ENCODE measurements at regions not wholly inside any gene's neighbourhood (a gene's known extent, or its start where the extent isn't known, plus 50 kb on each side); places are given as distances from the start of the nearest gene placed in this dataset.
A peak's percentile ranks its signal among the peaks of the same experiment; 100 is the strongest.
"Not testable (repeated sequence)": the region's sequence is repeated elsewhere in the genome, so short reads cannot be mapped to it uniquely, and the experiment has no call there.

GRCh38 chr2:175418224-175418835 is 236.8 kb upstream of the ATP5MC3 start:
- Histone ChIP-seq H3K27me3 (replicated peaks; ENCODE audit: insufficient read depth, low read depth, low read length, poor library complexity) (no peaks in the 10 kb centered on the region), H3K27ac (ENCODE audit: low read depth, low read length, poor library complexity, severe bottlenecking) (no peak overlapping the region), H3K4me3 (ENCODE audit: low read depth, low read length, poor library complexity, severe bottlenecking) (no peak overlapping the region), H3K4me1 (ENCODE audit: insufficient read depth, low read length, poor library complexity, severe bottlenecking) (peaks cover 7% of the 10 kb centered on the region), H3K9me3 (ENCODE audit: low read depth, low read length, poor library complexity, severe bottlenecking) (no peaks in the 10 kb centered on the region), H3K36me3 (ENCODE audit: insufficient read depth, low read length, poor library complexity, severe bottlenecking) (no peaks in the 10 kb centered on the region)
- no TSS peak for BruUV-seq (replicated peaks)
- ChIA-PET CTCF (no interaction called here), POLR2A (ENCODE audit: low non-redundant PET) (no interaction called here)
- TF ChIP-seq EZH2 (IDR thresholded peaks at IDR 0.05; ENCODE audit: borderline replicate concordance, low read depth, low read length, poor library complexity, severe bottlenecking) (no peak), CTCF (conservative IDR thresholded peaks at IDR 0.05; ENCODE audit: low read depth, low read length) (no peak)
- intact Hi-C loops (cut with micrococcal nuclease; ENCODE audit: unreplicated experiment): no loop called here
- DNase-seq (ENCODE audit: low spot score): no peak

- TF ChIP-seq EZH2 (IDR thresholded peaks at IDR 0.05; ENCODE audit: borderline replicate concordance, low read depth, low read length, poor library complexity, severe bottlenecking): no peak
- peak; percentile 67 for TF ChIP-seq CTCF (conservative IDR thresholded peaks at IDR 0.05; ENCODE audit: low read depth, low read length)
- H3K27ac ChIP-seq (ENCODE audit: low read depth, low read length, poor library complexity, severe bottlenecking): no peak overlapping the region
- POLR2A ChIA-PET (ENCODE audit: low non-redundant PET): no interaction called here
- H3K27me3 ChIP-seq (replicated peaks; ENCODE audit: insufficient read depth, low read depth, low read length, poor library complexity): no peaks in the 10 kb centered on the region
- DNase-seq (ENCODE audit: low spot score): peak; percentile 79
- intact Hi-C loops (cut with micrococcal nuclease; ENCODE audit: unreplicated experiment): no loop called here
- H3K4me1 ChIP-seq (ENCODE audit: insufficient read depth, low read length, poor library complexity, severe bottlenecking): peaks cover 12% of the 10 kb centered on the region
- H3K9me3 ChIP-seq (ENCODE audit: low read depth, low read length, poor library complexity, severe bottlenecking): no peaks in the 10 kb centered on the region
- CTCF ChIA-PET: interaction anchor here (0.6 kb wide), 1 partner anchor 579 kb away, joined by 4 read pairs; no protein-coding TSS in a partner anchor
- H3K4me3 ChIP-seq (ENCODE audit: low read depth, low read length, poor library complexity, severe bottlenecking): no peak overlapping the region
- no peaks in the 10 kb centered on the region for H3K36me3 ChIP-seq (ENCODE audit: insufficient read depth, low read length, poor library complexity, severe bottlenecking)
- no TSS peak for BruUV-seq (replicated peaks)
Observed at GRCh38 chr2:175414882-175415487, 233.5 kb upstream of the ATP5MC3 start.

GRCh38 chr2:175414191-175414881 is 232.8 kb upstream of the ATP5MC3 start:
- ChIA-PET CTCF (no interaction called here), POLR2A (ENCODE audit: low non-redundant PET) (no interaction called here)
- BruUV-seq (replicated peaks): no TSS peak
- Histone ChIP-seq H3K9me3 (ENCODE audit: low read depth, low read length, poor library complexity, severe bottlenecking) (no peaks in the 10 kb centered on the region), H3K27ac (ENCODE audit: low read depth, low read length, poor library complexity, severe bottlenecking) (no peak overlapping the region), H3K36me3 (ENCODE audit: insufficient read depth, low read length, poor library complexity, severe bottlenecking) (no peaks in the 10 kb centered on the region), H3K4me3 (ENCODE audit: low read depth, low read length, poor library complexity, severe bottlenecking) (no peak overlapping the region), H3K4me1 (ENCODE audit: insufficient read depth, low read length, poor library complexity, severe bottlenecking) (peaks cover 14% of the 10 kb centered on the region), H3K27me3 (replicated peaks; ENCODE audit: insufficient read depth, low read depth, low read length, poor library complexity) (no peaks in the 10 kb centered on the region)
- TF ChIP-seq EZH2 (IDR thresholded peaks at IDR 0.05; ENCODE audit: borderline replicate concordance, low read depth, low read length, poor library complexity, severe bottlenecking): no peak
- peak; percentile 58 for DNase-seq (ENCODE audit: low spot score)
- intact Hi-C loops (cut with micrococcal nuclease; ENCODE audit: unreplicated experiment): no loop called here

- peaks cover 15% of the 10 kb centered on the region for H3K4me1 ChIP-seq (ENCODE audit: insufficient read depth, low read length, poor library complexity, severe bottlenecking)
- H3K27me3 ChIP-seq (replicated peaks; ENCODE audit: insufficient read depth, low read depth, low read length, poor library complexity); H3K36me3 ChIP-seq (ENCODE audit: insufficient read depth, low read length, poor library complexity, severe bottlenecking); BruUV-seq (replicated peaks); H3K27ac ChIP-seq (ENCODE audit: low read depth, low read length, poor library complexity, severe bottlenecking); DNase-seq (ENCODE audit: low spot score); intact Hi-C loops (cut with micrococcal nuclease; ENCODE audit: unreplicated experiment); H3K4me3 ChIP-seq (ENCODE audit: low read depth, low read length, poor library complexity, severe bottlenecking); POLR2A ChIA-PET (ENCODE audit: low non-redundant PET); H3K9me3 ChIP-seq (ENCODE audit: low read depth, low read length, poor library complexity, severe bottlenecking): not testable (repeated sequence)
- CTCF ChIA-PET: interaction anchor here (0.5 kb wide), 1 partner anchor 22 kb away, joined by 10 read pairs; no protein-coding TSS in a partner anchor
Observed at GRCh38 chr2:175410941-175411340, 229.4 kb upstream of the ATP5MC3 start.

Data from A673 (cell line).